ENCODE measurements at regions not wholly inside any gene's neighbourhood (a gene's known extent, or its start where the extent isn't known, plus 50 kb on each side); places are given as distances from the start of the nearest gene placed in this dataset.
"Not testable (repeated sequence)": the region's sequence is repeated elsewhere in the genome, so short reads cannot be mapped to it uniquely, and the experiment has no call there.

DNA sequence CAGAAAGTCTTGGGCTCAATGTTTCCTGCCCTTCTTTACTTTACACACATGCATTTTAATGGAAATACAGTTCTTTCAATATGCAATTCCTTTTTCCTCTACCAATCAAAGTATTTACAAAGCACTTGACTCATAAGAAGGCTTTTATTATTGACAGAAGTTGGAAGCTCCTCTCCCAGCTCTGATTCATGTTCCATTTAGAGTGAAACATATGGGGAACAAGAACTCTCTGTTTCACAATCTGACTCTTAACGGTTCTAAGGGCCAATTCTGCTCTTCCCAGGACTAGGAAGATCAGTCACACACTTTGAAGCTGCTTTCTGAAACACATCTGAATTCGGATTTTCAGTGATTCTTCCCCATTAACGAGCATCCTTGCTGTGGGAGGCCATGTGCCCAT is 300.5 kb downstream of the ANAPC1 start:
- not testable (repeated sequence) for TF ChIP-seq CTCF (IDR thresholded peaks at IDR 0.05; ENCODE audit: borderline replicate concordance, extremely low read depth, low read length, poor library complexity, severe bottlenecking); EZH2 (IDR thresholded peaks at IDR 0.05; ENCODE audit: borderline replicate concordance, low read depth, low read length, severe bottlenecking)
